Neutrophil (primary cell): ENCODE measurements at regions not wholly inside any gene's neighbourhood (a gene's known extent, or its start where the extent isn't known, plus 50 kb on each side); places are given as distances from the start of the nearest gene placed in this dataset.

Experiments
- H3K27ac ChIP-seq: fragments of 200-600 bp; sonication (generic); 2 replicates; pipeline ENCODE4 v1.5.1; 2016; ENCODE audit warnings: mild to moderate bottlenecking, moderate library complexity
- H3K27me3 ChIP-seq: fragments of 200-600 bp; sonication (generic); 2 replicates; pipeline ENCODE4 v1.6.0; 2016; ENCODE audit warnings: mild to moderate bottlenecking
- H3K36me3 ChIP-seq: fragments of 200-600 bp; sonication (generic); 2 replicates; pipeline ENCODE4 v1.5.1; 2017
- H3K4me1 ChIP-seq, 2 experiments: fragments of 200-600 bp in 1 of 2; sonication (generic) in 1 of 2; 1 replicate in 1 of 2; 2 replicates in 1 of 2; pipeline versions ENCODE4 v1.5.1 to v1.6.1; 2013 to 2016; ENCODE audit warnings: low read depth in 1 of 2, low read length in 1 of 2, mild to moderate bottlenecking in 1 of 2, moderate library complexity in 1 of 2; ENCODE audit not compliant: control insufficient read depth in 1 of 2, insufficient read depth in 1 of 2
- H3K4me3 ChIP-seq, 2 experiments: fragments of 200-600 bp in 1 of 2; sonication (generic) in 1 of 2; 1 replicate in 1 of 2; 2 replicates in 1 of 2; pipeline ENCODE4 v1.5.1; 2013 to 2016; ENCODE audit warnings: low read depth in 1 of 2, low read length in 1 of 2, mild to moderate bottlenecking in 1 of 2, moderate library complexity in 1 of 2
- H3K9me3 ChIP-seq: fragments of 200-600 bp; sonication (generic); 2 replicates; pipeline ENCODE4 v1.5.1; 2016
- TF ChIP-seq, protein P1 (sequence below): fragments of 200-600 bp; sonication (generic); IDR thresholded peaks from 2 replicates; pipeline ENCODE4 v1.5.1; 2016; ENCODE audit warnings: antibody characterized with exemption

DNA sequence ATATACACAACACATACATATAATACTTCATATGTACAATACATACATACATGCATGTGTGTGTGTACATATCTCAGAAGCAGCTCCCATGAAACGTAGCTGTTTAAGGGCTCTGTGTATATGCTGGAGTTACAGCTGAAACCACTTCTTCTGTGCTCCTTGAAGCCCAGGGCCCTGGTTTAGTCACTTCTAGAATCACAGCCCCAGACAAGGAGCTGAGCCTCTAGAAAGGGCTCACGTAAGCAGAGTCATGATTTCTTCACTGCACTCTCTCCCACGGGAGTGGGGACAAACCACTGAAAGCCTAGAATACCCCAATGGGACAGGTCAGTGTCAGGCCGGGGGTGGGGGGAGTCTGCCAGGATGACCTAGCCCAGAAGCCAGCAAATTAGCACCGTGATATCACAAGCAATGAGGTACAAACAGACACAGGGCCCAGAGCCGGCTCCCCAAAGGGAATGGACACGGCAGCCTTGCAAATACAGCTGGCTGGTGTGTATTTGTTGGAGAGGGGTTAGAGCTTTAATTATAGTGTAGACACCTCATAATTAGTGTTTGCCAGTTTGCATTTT lies 90.3 kb downstream of the C1QL2 start:
- Histone ChIP-seq H3K27me3 (peaks cover 59% of the 10 kb centered on the region), H3K4me1 (peaks cover 13% of the 10 kb centered on the region in 2 experiments), H3K36me3 (no peaks in the 10 kb centered on the region), H3K27ac (no peak overlapping the region), H3K9me3 (no peaks in the 10 kb centered on the region), H3K4me3 (no peak overlapping the region)
- TF ChIP-seq, protein P1, sequence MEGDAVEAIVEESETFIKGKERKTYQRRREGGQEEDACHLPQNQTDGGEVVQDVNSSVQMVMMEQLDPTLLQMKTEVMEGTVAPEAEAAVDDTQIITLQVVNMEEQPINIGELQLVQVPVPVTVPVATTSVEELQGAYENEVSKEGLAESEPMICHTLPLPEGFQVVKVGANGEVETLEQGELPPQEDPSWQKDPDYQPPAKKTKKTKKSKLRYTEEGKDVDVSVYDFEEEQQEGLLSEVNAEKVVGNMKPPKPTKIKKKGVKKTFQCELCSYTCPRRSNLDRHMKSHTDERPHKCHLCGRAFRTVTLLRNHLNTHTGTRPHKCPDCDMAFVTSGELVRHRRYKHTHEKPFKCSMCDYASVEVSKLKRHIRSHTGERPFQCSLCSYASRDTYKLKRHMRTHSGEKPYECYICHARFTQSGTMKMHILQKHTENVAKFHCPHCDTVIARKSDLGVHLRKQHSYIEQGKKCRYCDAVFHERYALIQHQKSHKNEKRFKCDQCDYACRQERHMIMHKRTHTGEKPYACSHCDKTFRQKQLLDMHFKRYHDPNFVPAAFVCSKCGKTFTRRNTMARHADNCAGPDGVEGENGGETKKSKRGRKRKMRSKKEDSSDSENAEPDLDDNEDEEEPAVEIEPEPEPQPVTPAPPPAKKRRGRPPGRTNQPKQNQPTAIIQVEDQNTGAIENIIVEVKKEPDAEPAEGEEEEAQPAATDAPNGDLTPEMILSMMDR, result no peak

DNA sequence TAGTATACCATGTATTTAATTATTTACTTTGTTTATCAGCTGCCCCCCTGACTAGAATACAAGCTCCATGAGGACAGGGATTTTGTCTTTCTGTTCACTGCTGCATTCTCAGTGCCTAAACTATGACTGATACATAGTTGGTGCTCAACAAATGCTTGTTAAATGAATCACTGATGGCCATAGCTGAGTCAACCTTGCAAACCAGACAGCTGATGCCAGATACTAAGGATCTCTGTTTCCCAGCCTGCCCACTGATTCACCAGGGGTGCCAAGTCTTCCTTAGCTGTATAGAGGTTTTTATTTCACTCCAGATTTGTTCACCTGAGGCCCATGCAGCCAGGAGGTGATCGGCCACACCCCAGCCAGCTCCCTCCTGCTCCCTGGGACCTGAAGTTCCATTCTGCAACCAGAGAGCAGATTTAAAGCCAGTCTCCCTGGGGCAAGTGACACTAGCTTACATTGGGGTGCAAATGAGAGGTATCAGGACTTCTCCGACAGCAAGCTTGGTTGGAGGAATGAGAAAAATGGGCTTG lies 92.2 kb downstream of the C1QL2 start:
- TF ChIP-seq, protein P1, result no peak
- Histone ChIP-seq H3K27me3 (peaks cover 57% of the 10 kb centered on the region), H3K4me1 (peaks cover 13% of the 10 kb centered on the region in 2 experiments), H3K27ac (no peak overlapping the region), H3K9me3 (no peaks in the 10 kb centered on the region), H3K36me3 (no peaks in the 10 kb centered on the region), H3K4me3 (no peak overlapping the region)

DNA sequence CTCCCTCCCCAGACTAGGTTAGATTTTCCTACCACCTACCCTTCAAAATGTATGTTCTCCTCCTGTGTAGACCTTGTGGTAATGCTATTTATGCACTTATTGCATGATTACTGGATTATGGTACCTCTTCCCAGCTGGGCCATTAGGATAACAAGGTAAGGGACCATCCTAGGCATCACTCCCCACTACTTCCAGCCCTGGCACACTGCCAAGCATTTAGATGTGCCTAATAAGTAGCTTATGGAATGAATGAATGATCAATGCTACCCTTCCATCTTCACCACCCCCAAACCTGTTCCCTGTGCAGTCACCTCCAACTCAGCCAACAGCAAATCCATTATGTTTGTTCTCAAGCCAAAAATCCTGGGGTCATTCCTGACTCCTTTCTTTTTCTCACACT lies 93.4 kb downstream of the C1QL2 start:
- H3K36me3 ChIP-seq, result no peaks in the 10 kb centered on the region
- no peak overlapping the region for H3K27ac ChIP-seq
- H3K4me3 ChIP-seq, result no peak overlapping the region
- TF ChIP-seq, protein P1, result no peak
- H3K4me1 ChIP-seq, result peaks cover 13% of the 10 kb centered on the region in 2 experiments
- no peaks in the 10 kb centered on the region for H3K9me3 ChIP-seq
- peaks cover 48% of the 10 kb centered on the region for H3K27me3 ChIP-seq

DNA sequence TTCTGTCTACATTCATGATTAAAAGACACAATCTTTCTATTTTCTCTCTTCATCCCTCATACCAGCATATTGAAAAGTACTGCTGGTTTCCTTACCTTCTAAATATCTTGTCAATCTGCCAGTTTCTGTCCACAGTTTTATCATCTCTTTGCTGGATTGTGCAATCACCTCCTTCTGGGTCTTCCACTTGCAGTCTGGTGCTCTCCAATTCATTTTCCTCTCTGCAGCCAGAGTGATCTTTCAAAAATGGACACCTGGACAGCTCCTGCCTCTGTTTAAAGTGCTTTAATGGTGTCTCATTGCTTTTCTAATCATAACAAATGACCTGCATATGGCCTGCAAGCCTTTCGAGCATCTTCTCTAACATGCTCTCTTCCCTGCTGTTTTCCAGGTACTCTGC lies 94.0 kb downstream of the C1QL2 start:
- Histone ChIP-seq H3K4me3 (no peak overlapping the region), H3K9me3 (no peaks in the 10 kb centered on the region), H3K27me3 (peaks cover 45% of the 10 kb centered on the region), H3K27ac (no peak overlapping the region), H3K4me1 (peaks cover 12 to 13% of the 10 kb centered on the region in 2 experiments), H3K36me3 (no peaks in the 10 kb centered on the region)
- TF ChIP-seq, protein P1, result no peak

DNA sequence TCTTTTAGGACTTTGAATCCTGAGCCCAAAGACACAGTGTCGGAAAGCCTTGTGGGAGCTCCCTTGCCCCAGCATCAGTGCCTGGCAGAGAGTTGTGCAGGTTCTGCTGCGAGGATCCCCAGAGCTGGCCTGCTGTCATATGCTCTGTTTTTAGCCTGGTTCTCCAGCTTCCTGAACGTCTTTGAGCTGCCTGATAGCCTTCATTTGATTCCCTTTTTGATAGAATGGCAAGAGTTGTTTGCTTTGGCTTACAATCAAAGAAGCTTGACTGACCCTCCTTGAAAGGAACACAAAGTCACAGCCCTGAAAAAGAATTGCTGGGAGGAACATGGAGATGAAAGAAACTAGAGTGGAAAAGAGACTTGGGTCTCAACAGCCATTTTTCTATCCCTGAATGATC lies 95.4 kb downstream of the C1QL2 start:
- Histone ChIP-seq H3K36me3 (no peaks in the 10 kb centered on the region), H3K4me1 (peaks cover 0 to under 1% of the 10 kb centered on the region in 2 experiments), H3K9me3 (no peaks in the 10 kb centered on the region), H3K27me3 (peaks cover 49% of the 10 kb centered on the region), H3K27ac (no peak overlapping the region), H3K4me3 (no peak overlapping the region)
- TF ChIP-seq, protein P1, result no peak
